ENCODE measurements at regions not wholly inside any gene's neighbourhood (a gene's known extent, or its start where the extent isn't known, plus 50 kb on each side); places are given as distances from the start of the nearest gene placed in this dataset.
"Not testable (repeated sequence)": the region's sequence is repeated elsewhere in the genome, so short reads cannot be mapped to it uniquely, and the experiment has no call there.

GRCh38 chr6:134410541-134410940 lies 92.6 kb upstream of the SGK1 start:
- Mint-ChIP-seq H3K4me1 (peaks cover 12% of the 10 kb centered on the region), H3K9me3 (peaks cover 3% of the 10 kb centered on the region), H3K27me3 (no peaks in the 10 kb centered on the region), H3K4me3 (no peak overlapping the region), H3K36me3 (ENCODE audit: low read depth) (no peaks in the 10 kb centered on the region), H3K27ac (no peak overlapping the region)
- ChIA-PET CTCF (no interaction called here), POLR2A (interaction anchor here (1.5 kb wide), 1 partner anchor 24 kb away, joined by 3 read pairs; no protein-coding TSS in a partner anchor)
- ATAC-seq (ENCODE audit: low read depth) (no peak), DNase-seq (no peak)
- intact Hi-C loops (cut with micrococcal nuclease) = no loop called here
- TF ChIP-seq, protein P1, sequence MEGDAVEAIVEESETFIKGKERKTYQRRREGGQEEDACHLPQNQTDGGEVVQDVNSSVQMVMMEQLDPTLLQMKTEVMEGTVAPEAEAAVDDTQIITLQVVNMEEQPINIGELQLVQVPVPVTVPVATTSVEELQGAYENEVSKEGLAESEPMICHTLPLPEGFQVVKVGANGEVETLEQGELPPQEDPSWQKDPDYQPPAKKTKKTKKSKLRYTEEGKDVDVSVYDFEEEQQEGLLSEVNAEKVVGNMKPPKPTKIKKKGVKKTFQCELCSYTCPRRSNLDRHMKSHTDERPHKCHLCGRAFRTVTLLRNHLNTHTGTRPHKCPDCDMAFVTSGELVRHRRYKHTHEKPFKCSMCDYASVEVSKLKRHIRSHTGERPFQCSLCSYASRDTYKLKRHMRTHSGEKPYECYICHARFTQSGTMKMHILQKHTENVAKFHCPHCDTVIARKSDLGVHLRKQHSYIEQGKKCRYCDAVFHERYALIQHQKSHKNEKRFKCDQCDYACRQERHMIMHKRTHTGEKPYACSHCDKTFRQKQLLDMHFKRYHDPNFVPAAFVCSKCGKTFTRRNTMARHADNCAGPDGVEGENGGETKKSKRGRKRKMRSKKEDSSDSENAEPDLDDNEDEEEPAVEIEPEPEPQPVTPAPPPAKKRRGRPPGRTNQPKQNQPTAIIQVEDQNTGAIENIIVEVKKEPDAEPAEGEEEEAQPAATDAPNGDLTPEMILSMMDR (IDR thresholded peaks at IDR 0.05) = no peak

DNA sequence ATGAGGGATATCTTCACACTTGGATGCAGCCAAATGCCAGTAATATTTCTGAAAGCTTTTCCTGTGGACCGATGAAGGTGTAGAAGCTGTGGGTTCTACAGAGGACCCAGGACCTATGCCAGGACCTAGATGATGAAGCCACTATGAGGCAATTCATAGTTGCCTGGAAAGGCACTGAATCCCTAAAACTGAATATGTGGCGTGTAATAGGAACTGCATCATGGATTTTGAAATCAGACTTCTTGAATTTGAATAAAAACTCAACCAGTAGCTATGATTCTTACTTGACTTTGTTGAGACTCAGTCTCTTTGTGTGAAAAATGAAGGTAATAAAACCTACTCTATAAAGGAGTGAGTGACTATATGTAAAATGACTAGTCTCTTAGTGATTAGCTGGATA lies 89.9 kb upstream of the SGK1 start:
- Mint-ChIP-seq H3K27me3 (no peaks in the 10 kb centered on the region), H3K9me3 (no peaks in the 10 kb centered on the region), H3K36me3 (ENCODE audit: low read depth) (no peaks in the 10 kb centered on the region), H3K27ac (no peak overlapping the region), H3K4me1 (peaks cover 7% of the 10 kb centered on the region), H3K4me3 (no peak overlapping the region)
- DNase-seq (no peak), ATAC-seq (ENCODE audit: low read depth) (no peak)
- intact Hi-C loops (cut with micrococcal nuclease) = no loop called here
- CTCF ChIA-PET = interaction anchor here (0.8 kb wide), 1 partner anchor 229 kb away, joined by 3 read pairs; no protein-coding TSS in a partner anchor
- POLR2A ChIA-PET = interaction anchor here (1.2 kb wide), 1 partner anchor 8 kb away, joined by 3 read pairs; no protein-coding TSS in a partner anchor
- TF ChIP-seq, protein P1 (IDR thresholded peaks at IDR 0.05) = no peak

DNA sequence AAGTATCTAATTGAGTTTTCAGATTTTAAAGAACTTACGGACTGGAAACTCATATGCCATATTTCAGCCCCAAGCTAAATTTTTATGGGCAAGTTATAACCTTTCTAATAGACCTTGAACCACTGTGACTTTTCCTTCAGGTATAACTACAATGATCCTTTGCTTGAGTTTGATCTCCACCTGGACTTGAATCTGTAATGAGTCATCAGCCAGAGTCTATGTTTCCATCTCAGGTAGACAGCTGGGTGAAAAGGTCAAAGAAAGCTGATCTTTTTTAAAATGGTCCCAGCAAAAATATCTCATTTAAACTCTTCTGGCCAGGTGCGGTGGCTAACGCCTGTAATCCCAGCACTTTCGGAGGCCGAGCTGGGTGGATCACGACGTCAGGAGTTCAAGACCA lies 88.4 kb upstream of the SGK1 start:
- H3K4me3 Mint-ChIP-seq = no peak overlapping the region
- no peaks in the 10 kb centered on the region for H3K27me3 Mint-ChIP-seq
- intact Hi-C loops (cut with micrococcal nuclease) = no loop called here
- DNase-seq (no peak), ATAC-seq (ENCODE audit: low read depth) (no peak)
- ChIA-PET CTCF (interaction anchor here (1.1 kb wide), 1 partner anchor 235 kb away, joined by 4 read pairs; no protein-coding TSS in a partner anchor), POLR2A (interaction anchor here (1.2 kb wide), 1 partner anchor 88 kb away, joined by 3 read pairs; no protein-coding TSS in a partner anchor)
- TF ChIP-seq, protein P1 (IDR thresholded peaks at IDR 0.05) = no peak
- no peaks in the 10 kb centered on the region for H3K36me3 Mint-ChIP-seq (ENCODE audit: low read depth)
- no peak overlapping the region for H3K27ac Mint-ChIP-seq
- H3K4me1 Mint-ChIP-seq = peaks cover 12% of the 10 kb centered on the region
- no peaks in the 10 kb centered on the region for H3K9me3 Mint-ChIP-seq

DNA sequence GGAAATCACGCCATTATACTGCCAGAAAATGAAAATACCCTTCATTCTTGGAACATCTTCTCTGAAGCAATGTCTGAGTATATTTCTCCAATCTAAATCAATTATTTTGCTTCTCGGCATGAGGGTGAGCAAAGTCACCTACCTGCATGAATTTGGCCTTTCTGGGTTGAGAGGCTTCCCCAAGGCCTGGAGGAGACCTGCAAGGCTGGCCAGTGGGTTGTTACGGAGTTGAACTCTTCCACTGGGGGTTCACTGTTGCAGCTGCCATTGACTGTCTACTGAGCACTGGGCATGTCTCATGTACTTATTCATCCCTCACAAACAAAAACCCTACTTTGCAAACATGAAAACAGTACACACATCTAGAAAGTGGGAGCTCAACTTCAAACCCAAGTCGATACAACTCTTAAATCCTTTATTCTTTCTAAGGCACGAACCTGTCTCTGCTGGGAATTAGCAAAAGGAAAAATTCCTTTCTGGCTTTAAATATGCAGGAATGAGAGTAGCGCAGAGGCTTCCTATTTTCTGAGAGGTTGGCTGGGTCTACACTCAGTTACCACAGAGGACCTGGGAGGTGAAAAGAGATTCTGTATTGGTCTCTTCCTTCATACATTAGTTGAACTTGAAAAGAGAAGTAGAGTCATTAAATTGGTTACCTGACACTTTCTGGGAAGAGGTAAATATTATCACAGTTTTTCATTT lies 87.6 kb upstream of the SGK1 start:
- Mint-ChIP-seq H3K4me1 (peaks cover 12% of the 10 kb centered on the region), H3K27me3 (no peaks in the 10 kb centered on the region), H3K4me3 (no peak overlapping the region), H3K9me3 (no peaks in the 10 kb centered on the region), H3K27ac (no peak overlapping the region), H3K36me3 (ENCODE audit: low read depth) (no peaks in the 10 kb centered on the region)
- ATAC-seq (ENCODE audit: low read depth) (no peak), DNase-seq (no peak)
- TF ChIP-seq, protein P1 (IDR thresholded peaks at IDR 0.05) = no peak
- POLR2A ChIA-PET = interaction anchor here (1.2 kb wide), 1 partner anchor 87 kb away, joined by 3 read pairs; no protein-coding TSS in a partner anchor
- intact Hi-C loops (cut with micrococcal nuclease) = no loop called here
- CTCF ChIA-PET = interaction anchor here (1.1 kb wide), 1 partner anchor 234 kb away, joined by 4 read pairs; no protein-coding TSS in a partner anchor

DNA sequence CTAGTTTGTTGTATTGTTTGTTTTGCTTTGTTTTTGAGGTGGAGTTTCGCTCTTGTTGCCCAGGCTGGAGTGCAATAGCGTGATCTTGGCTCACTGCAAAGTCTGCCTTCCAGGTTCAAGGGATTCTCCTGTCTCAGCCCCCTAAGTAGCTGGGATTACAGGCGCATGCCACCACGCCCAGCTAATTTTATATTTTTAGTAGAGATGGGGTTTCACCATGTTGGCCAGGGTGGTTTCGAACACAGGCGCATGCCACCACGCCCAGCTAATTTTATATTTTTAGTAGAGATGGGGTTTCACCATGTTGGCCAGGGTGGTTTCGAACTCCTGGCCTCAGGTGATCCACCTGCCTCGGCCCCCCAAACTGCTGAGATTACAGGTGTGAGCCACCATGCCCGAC lies 85.4 kb upstream of the SGK1 start:
- DNase-seq; H3K9me3 Mint-ChIP-seq; intact Hi-C loops (cut with micrococcal nuclease); H3K27me3 Mint-ChIP-seq; H3K4me3 Mint-ChIP-seq; ATAC-seq (ENCODE audit: low read depth); CTCF ChIA-PET; H3K36me3 Mint-ChIP-seq (ENCODE audit: low read depth); H3K27ac Mint-ChIP-seq: not testable (repeated sequence)
- H3K4me1 Mint-ChIP-seq = peaks cover 18% of the 10 kb centered on the region
- POLR2A ChIA-PET = interaction anchor here (0.6 kb wide), 1 partner anchor 1640 kb away, joined by 4 read pairs; no protein-coding TSS in a partner anchor
